Coronary artery (tissue), 2 donors: ENCODE measurements at regions not wholly inside any gene's neighbourhood (a gene's known extent, or its start where the extent isn't known, plus 50 kb on each side); places are given as distances from the start of the nearest gene placed in this dataset.

Experiments used
- DNase-seq: peaks from one replicate; pipeline ENCODE4 v3.0.0-alpha.2; 2017; ENCODE audit warnings: low spot score
- H3K27ac ChIP-seq, 2 donors: fragments of 200-600 bp; sonication (generic); one replicate each; pipeline ENCODE4 v1.5.1; 2016 to 2019
- H3K4me3 ChIP-seq: fragments of 200-600 bp; sonication (generic); 2 replicates; pipeline ENCODE4 v1.5.1; 2016; ENCODE audit warnings: mild to moderate bottlenecking, moderate library complexity
- CTCF ChIP-seq: fragments of 200-600 bp; sonication (generic); IDR thresholded peaks from one replicate; pipeline ENCODE4 v1.5.1; 2019; ENCODE audit warnings: antibody characterized with exemption

- no peak overlapping the region for H3K4me3 ChIP-seq
- no peak for DNase-seq
- H3K27ac ChIP-seq, result no peak overlapping the region
- no peak for TF ChIP-seq CTCF
Measured at GRCh38 chr18:75531851-75532459, 104.5 kb upstream of the SMIM21 start.

- no peak for DNase-seq
- no peak overlapping the region for H3K4me3 ChIP-seq
- TF ChIP-seq CTCF, result no peak
- H3K27ac ChIP-seq, result no peak overlapping the region
Measured at GRCh38 chr18:75531212-75531850, 103.8 kb upstream of the SMIM21 start.

- no peak overlapping the region for H3K27ac ChIP-seq
- TF ChIP-seq CTCF, result no peak
- H3K4me3 ChIP-seq, result no peak overlapping the region
- DNase-seq, result no peak
Measured at GRCh38 chr18:75530566-75531211, 103.2 kb upstream of the SMIM21 start.

GRCh38 chr18:75530118-75530517, 102.6 kb upstream of the SMIM21 start:
- DNase-seq, result no peak
- Histone ChIP-seq H3K27ac (no peak overlapping the region), H3K4me3 (no peak overlapping the region)
- TF ChIP-seq CTCF, result no peak

GRCh38 chr18:75529394-75529793, 101.9 kb upstream of the SMIM21 start:
- H3K27ac ChIP-seq, result no peak overlapping the region
- peak; percentile 28 for DNase-seq
- H3K4me3 ChIP-seq, result no peak overlapping the region
- no peak for TF ChIP-seq CTCF

GRCh38 chr18:75527848-75528685, 100.6 kb upstream of the SMIM21 start:
- Histone ChIP-seq H3K4me3 (no peak overlapping the region), H3K27ac (no peak overlapping the region)
- no peak for TF ChIP-seq CTCF
- DNase-seq, result no peak
